Thoracic aorta (tissue), 2 donors: ENCODE measurements at regions not wholly inside any gene's neighbourhood (a gene's known extent, or its start where the extent isn't known, plus 50 kb on each side); places are given as distances from the start of the nearest gene placed in this dataset.
"Not testable (repeated sequence)": the region's sequence is repeated elsewhere in the genome, so short reads cannot be mapped to it uniquely, and the experiment has no call there.

Experiments used
- ATAC-seq: fragments of 150-250 bp; one replicate; pipeline ENCODE4 v1.8.0; 2017; ENCODE audit warnings: low read depth; ENCODE audit not compliant: insufficient number of reproducible peaks, low FRiP score
- DNase-seq: peaks from one replicate; pipeline ENCODE4 v3.0.0-alpha.2; 2020; ENCODE audit warnings: low spot score
- H3K27ac ChIP-seq, 2 donors: fragments of 200-600 bp; sonication (generic); 1 replicate in 1 of 2; 2 replicates in 1 of 2; pipeline ENCODE4 v1.5.1; 2016; ENCODE audit warnings: mild to moderate bottlenecking in 2 of 2, moderate library complexity in 2 of 2
- H3K27me3 ChIP-seq: fragments of 200-600 bp; sonication (generic); replicated peaks from 2 replicates; pipeline ENCODE4 v1.6.0; 2016; ENCODE audit warnings: mild to moderate bottlenecking; ENCODE audit not compliant: insufficient read depth
- H3K36me3 ChIP-seq: fragments of 200-600 bp; sonication (generic); one replicate; pipeline ENCODE4 v1.5.1; 2016
- H3K4me1 ChIP-seq, 2 donors: fragments of 200-600 bp; sonication (generic); 1 replicate in 1 of 2; 2 replicates in 1 of 2; pipeline versions ENCODE4 v1.5.1 to v1.6.0; 2016; ENCODE audit warnings: low read depth in 2 of 2, mild to moderate bottlenecking in 1 of 2; ENCODE audit not compliant: control insufficient read depth in 1 of 2
- H3K4me3 ChIP-seq: fragments of 200-600 bp; sonication (generic); 2 replicates; pipeline ENCODE4 v1.5.1; 2016; ENCODE audit warnings: mild to moderate bottlenecking
- H3K9me3 ChIP-seq: fragments of 200-600 bp; sonication (generic); 2 replicates; pipeline ENCODE4 v1.5.1; 2016
- CTCF ChIP-seq: fragments of 200-600 bp; sonication (generic); IDR thresholded peaks from one replicate; pipeline ENCODE4 v1.5.1; 2019; ENCODE audit warnings: antibody characterized with exemption

- no peak overlapping the region for H3K4me3 ChIP-seq
- H3K27me3 ChIP-seq, result no peaks in the 10 kb centered on the region
- H3K9me3 ChIP-seq, result no peaks in the 10 kb centered on the region
- H3K4me1 ChIP-seq, result no peaks in the 10 kb centered on the region
- no peak overlapping the region for H3K27ac ChIP-seq
- H3K36me3 ChIP-seq, result no peaks in the 10 kb centered on the region
- ATAC-seq (no peak), DNase-seq (no peak)
- TF ChIP-seq CTCF, result no peak
Measured at GRCh38 chr5:6096101-6096500, 282.2 kb downstream of the MED10 start.

- H3K36me3 ChIP-seq, H3K4me3 ChIP-seq, H3K27me3 ChIP-seq, H3K27ac ChIP-seq, DNase-seq, H3K4me1 ChIP-seq, H3K9me3 ChIP-seq, ATAC-seq: not testable (repeated sequence)
Measured at GRCh38 chr5:6094180-6094579, 284.2 kb downstream of the MED10 start.

- H3K27me3 ChIP-seq, result no peaks in the 10 kb centered on the region
- H3K36me3 ChIP-seq, result no peaks in the 10 kb centered on the region
- ATAC-seq (no peak), DNase-seq (no peak)
- no peak overlapping the region for H3K27ac ChIP-seq
- no peak overlapping the region for H3K4me3 ChIP-seq
- no peaks in the 10 kb centered on the region for H3K4me1 ChIP-seq
- H3K9me3 ChIP-seq, result no peaks in the 10 kb centered on the region
- TF ChIP-seq CTCF, result no peak
Measured at GRCh38 chr5:6090838-6091237, 287.5 kb downstream of the MED10 start.

GRCh38 chr5:6090079-6090654 lies 288.2 kb downstream of the MED10 start:
- DNase-seq (no peak), ATAC-seq (no peak)
- no peak overlapping the region for H3K4me3 ChIP-seq
- no peak for TF ChIP-seq CTCF
- H3K9me3 ChIP-seq, result no peaks in the 10 kb centered on the region
- no peaks in the 10 kb centered on the region for H3K4me1 ChIP-seq
- no peaks in the 10 kb centered on the region for H3K36me3 ChIP-seq
- no peaks in the 10 kb centered on the region for H3K27me3 ChIP-seq
- no peak overlapping the region for H3K27ac ChIP-seq

GRCh38 chr5:6088706-6089105 lies 289.6 kb downstream of the MED10 start:
- Histone ChIP-seq H3K9me3 (no peaks in the 10 kb centered on the region), H3K4me3 (no peak overlapping the region), H3K4me1 (no peaks in the 10 kb centered on the region), H3K27me3 (no peaks in the 10 kb centered on the region), H3K27ac (no peak overlapping the region), H3K36me3 (no peaks in the 10 kb centered on the region)
- TF ChIP-seq CTCF, result no peak
- ATAC-seq, result no peak
- DNase-seq, result no peak

- Histone ChIP-seq H3K4me3 (no peak overlapping the region), H3K27me3 (no peaks in the 10 kb centered on the region), H3K9me3 (no peaks in the 10 kb centered on the region), H3K27ac (no peak overlapping the region), H3K4me1 (peaks cover 0 to 4% of the 10 kb centered on the region in 2 donors), H3K36me3 (no peaks in the 10 kb centered on the region)
- no peak for ATAC-seq
- no peak for TF ChIP-seq CTCF
- no peak for DNase-seq
Measured at GRCh38 chr5:6087576-6087975, 290.8 kb downstream of the MED10 start.
